GM21529 (cell line): ENCODE measurements at regions not wholly inside any gene's neighbourhood (a gene's known extent, or its start where the extent isn't known, plus 50 kb on each side); places are given as distances from the start of the nearest gene placed in this dataset.
"Not testable (repeated sequence)": the region's sequence is repeated elsewhere in the genome, so short reads cannot be mapped to it uniquely, and the experiment has no call there.

Experiments
- ATAC-seq: cut with Tn5 transposase; IDR thresholded peaks from one replicate; pipeline ENCODE4 v1.9.1; 2021; ENCODE audit not compliant: unreplicated experiment

DNA sequence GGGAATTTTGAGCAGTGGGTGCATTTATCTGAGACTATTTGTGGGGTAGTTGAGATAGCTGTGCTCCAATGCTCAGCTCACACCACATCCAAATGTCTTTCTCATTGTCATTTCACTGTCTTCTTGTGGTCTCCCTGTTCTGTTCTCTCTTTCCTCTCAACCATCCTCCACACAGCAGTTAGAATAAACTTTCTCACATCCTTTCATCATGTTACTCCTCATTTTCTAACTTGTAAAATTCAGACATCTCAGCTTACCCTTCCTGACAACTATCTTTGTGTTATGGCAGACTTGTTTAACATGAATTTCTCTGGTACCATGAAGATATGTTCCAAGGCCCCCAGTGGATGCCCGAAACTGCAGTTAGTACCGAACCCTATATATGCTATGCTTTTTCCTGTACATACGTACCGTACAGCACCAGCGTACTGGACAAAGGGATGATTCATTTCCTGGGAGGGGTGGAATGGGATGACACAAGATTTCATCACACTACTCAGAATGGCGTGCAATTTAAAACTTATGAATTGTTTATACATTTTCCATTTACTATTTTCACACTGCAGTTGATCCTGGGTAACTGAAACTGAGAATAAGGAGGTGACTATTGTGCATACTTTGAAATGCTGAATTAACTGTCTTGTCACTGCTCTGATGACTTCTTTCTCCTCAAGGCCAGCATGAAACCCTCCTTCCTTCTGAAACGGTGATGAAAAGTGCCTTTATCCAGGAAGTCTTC, 177.1 kb upstream of the SLC38A2 start:
- ATAC-seq = no peak

- ATAC-seq = no peak
These were observed 176.1 kb upstream of the SLC38A2 start for GRCh38 chr12:46548605-46549071.

GRCh38 chr12:46547421-46548354, 175.1 kb upstream of the SLC38A2 start:
- ATAC-seq = no peak

DNA sequence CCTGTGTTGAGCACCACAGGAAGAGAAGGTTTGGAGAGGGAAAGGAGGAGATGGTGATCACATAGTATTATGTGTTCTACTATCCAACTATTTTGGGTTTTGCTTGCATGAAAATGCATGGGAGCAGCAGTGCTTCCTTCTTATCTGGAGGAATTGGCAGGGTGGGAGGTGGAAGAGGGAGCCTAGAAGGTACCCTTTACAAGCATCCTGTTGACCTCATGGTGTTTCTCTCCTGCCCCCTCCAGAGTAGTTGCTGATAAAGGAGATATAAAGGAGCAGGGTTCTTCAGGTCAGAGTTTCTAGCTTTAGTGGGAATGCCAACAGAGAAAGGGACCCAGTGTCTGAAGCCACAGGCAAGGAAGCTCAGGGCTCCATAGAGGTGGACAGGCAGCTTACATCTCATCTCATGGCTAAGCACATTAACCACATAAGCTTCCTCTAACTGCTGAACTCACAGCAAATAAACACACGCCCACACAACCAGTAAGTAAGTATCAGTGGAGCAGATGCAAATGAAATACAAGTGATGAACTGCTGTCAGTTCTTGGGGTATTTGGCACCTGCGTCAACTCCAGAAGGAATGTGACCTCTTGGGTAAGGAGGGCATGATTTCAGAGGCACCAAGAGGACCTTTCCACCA, 174.2 kb upstream of the SLC38A2 start:
- peak; percentile 95 for ATAC-seq

DNA sequence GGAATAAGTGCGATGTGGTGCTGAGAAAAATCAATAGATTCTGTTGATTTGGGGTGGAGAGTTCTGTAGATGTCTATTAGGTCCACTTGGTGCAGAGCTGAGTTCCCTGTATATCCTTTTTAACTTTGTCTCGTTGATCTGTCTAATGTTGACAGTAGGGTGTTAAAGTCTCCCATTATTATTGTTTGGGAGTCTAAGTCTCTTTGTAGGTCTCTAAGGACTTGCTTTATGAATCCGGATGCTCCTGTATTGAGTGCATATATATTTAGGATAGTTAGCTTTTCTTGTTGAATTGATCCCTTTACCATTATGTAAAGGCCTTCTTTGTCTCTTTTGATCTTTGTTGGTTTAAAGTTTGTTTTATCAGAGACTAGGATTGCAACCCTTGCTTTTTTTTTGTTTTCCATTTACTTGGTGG, 170.8 kb upstream of the SLC38A2 start:
- ATAC-seq = not testable (repeated sequence)

DNA sequence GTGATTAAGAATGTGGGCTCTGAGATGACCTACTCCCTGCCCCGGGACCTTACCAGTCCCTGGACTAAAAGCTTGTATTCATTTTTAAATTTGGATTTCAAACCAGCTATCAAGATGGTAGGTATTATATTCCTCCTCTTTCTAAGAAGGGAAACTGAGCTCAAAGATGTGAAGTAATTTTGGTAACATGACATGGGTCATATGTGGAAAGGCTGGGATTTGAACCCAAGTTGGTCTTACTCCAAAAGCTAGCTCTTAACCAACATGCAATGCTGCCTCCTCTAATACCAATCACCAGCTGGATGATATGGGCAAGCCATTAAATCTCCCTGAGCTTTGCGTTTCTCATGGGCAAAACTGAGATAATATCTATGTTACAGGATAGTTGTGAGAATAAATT, 166.4 kb upstream of the SLC38A2 start:
- no peak for ATAC-seq

DNA sequence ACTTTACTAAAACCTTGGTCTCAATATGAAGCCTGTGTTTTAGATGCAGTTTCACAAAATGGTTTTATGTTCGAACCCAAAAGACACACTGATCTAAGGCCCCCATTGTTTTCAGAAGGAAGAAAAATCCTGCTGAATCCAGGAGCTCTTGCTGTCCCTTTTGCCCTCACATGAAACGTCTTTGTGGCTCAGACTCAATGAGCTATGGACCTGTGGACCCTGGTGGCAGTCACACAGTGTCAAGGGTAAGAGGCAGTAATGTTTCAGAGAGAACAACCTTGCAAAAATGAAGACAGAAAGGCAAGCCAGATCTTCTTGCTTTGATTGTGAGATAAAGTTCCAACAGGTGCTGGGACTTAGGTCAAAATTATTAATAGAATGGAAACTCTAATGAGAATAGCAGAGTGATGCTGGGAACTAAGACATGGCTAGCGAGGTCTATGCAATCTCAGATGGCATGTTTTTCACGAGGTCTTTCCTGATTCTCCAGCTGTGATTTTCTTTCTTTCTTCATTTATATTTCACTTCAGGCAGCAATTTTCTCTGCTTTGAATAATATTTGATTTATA, 164.9 kb upstream of the SLC38A2 start:
- no peak for ATAC-seq

DNA sequence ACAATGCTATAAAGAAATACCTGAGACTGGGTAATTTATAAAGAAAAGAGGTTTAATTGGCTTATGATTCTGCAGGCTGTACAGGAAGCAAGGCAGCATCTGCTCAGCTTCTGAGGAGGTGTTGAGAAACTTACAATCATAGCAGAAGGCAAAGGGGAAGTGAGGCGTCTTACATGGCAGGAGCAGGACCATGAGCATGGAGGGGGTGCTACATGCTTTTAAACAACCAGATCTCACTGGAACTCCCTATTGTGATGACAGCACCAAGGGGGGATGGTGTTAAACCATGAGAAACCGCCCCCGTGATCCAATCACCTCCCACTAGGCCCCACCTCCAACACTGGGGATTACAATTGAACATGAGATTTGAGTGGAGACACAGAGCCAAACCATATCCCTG, 163.7 kb upstream of the SLC38A2 start:
- peak; percentile 88 for ATAC-seq

DNA sequence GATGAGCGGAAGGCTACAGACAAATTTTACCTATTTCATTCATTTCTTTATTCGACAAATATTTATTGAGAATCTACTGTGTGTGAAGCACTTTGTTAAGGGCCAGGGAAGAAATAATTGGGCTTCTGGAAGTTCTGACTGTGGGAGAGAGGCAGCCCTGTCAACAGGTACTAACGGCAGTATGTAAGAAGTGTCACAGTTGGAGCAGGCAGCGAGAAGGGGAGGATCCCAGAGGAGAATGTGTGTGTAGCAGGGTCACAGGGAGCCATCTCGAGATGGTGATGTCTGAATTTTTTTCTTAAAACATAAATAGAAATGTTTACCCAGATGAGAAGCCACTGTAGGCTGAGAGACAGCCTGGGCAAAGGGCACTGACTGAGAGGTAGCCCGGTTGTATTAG, 163.3 kb upstream of the SLC38A2 start:
- no peak for ATAC-seq

DNA sequence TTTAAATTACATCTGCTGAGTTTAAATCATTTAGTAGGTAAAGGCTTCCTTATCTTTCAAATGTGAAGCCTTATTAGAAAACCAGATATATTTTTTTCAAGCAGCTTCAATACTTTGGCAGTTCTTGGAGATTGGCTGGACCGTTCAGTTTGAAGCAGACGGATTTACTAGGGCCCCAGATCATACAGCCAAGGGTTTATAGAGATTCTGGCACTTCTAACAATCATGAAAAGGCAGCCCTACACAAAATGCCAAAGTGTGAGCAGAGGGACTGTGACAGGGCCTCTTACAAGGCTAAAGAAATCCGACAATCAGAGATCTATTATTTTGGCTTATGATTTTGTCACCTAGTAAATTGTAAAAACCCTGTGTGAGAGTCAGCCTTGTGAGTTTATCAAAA, 162.8 kb upstream of the SLC38A2 start:
- ATAC-seq = no peak

- ATAC-seq = no peak
These were observed 161.8 kb upstream of the SLC38A2 start for GRCh38 chr12:46534327-46534840.

DNA sequence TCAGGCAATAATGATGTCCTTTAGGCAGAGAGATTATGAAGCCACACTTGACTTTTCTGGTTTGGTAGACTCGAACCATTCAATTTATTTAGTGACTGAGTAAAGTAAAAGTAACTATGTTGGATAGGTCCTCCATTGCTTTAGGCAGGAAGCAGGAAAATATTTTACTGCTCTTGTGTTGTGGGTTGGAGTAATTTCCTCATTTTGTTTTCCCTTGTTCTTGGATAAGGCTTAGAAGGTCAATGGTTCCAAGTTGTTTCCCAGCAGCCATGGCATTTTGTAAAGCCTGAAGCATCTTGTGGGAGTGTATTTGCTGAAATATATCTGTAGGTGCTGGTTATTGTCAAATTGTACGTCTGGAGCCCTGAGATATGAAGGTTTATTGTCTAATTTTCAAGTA, 161.2 kb upstream of the SLC38A2 start:
- ATAC-seq = no peak

- no peak for ATAC-seq
These were observed 159.2 kb upstream of the SLC38A2 start for GRCh38 chr12:46531804-46532203.

DNA sequence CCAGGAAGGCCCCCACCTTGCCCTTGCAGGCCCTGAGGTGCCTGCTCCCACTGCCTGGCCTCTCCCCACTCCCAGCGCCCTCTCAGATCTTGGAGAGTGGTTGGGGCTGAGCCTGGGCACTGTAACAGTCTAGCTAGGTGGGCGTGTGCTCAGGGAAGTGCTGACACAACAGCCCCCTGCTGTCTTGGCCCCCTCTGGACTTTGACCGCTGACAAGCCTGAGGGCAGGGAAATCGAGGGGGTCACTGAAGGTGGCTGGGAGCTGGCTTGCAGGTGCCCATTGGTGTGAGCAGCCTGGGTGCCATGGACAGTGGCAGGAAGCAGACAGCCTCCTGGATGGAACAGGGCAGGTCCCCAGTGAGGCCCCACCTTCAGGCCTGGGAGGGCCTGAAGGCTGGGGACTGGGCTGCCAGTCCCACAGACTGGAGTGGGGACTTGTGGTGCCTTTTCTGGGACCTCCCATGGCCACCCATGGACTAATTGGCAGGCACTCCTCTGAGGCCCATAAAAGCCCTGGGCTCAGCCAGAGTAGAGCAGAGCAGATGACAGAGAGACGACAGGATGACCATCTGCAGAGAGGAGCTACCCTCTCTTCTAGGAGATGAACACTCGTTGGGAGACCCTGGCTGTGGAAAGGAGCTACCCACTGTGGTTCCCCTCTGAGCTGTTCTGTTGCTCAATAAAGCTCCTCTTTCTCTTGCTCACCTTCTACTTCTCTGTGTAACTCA, 158.6 kb upstream of the SLC38A2 start:
- no peak for ATAC-seq

DNA sequence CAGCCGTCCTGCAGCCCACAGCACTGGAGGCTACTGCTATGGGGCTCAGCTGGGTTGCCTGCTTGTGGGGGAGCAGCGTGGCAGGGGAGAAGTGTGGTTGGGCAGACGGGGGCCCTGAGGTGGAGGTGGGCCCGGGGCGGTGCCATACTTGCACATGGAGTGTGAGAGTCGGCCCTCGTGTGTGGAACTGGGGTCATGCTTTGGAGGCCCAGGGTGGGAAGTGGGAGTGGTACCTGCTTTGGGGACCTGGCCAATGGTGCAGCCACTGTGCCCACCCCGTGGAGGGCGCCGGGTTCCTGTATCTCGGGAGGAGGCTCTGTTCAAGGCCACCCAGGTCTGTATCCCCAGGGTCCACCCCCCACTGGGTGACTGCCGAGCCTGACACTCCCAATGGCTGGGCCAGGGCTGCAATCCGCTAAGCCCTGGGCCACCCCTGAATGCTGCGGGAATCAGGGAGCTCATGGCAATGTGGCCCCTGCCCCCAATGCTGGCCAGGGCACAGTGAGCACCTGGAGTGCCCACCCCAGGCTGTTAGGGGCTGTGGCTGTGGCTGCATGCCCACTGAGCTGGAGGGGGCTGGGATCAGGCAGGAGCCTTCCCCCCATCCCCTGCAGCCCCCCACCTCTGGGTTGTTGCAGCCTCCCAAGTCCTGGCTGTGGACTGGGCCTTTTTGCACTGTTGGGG, 157.9 kb upstream of the SLC38A2 start:
- no peak for ATAC-seq

DNA sequence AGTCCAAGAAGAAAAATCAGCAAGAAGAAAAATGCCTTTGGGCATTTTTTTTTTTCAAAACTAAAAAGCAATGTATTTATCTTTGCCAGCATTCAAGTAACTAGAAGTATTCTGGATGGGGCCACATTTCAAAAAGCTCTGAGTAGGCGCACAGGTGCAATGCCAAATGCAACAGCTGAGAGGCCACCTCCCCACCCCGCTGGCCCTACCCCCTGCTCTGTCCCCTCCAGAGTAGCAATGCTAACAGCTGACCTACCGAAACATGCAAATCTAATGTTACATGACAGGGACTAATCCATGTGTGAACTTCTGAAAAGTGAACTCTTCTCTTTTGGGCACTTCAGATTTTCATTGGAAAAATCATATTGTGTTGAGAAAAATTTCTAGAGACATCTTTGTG, 153.7 kb upstream of the SLC38A2 start:
- ATAC-seq = no peak

- ATAC-seq = no peak
These were observed 152.2 kb upstream of the SLC38A2 start for GRCh38 chr12:46524778-46525177.

DNA sequence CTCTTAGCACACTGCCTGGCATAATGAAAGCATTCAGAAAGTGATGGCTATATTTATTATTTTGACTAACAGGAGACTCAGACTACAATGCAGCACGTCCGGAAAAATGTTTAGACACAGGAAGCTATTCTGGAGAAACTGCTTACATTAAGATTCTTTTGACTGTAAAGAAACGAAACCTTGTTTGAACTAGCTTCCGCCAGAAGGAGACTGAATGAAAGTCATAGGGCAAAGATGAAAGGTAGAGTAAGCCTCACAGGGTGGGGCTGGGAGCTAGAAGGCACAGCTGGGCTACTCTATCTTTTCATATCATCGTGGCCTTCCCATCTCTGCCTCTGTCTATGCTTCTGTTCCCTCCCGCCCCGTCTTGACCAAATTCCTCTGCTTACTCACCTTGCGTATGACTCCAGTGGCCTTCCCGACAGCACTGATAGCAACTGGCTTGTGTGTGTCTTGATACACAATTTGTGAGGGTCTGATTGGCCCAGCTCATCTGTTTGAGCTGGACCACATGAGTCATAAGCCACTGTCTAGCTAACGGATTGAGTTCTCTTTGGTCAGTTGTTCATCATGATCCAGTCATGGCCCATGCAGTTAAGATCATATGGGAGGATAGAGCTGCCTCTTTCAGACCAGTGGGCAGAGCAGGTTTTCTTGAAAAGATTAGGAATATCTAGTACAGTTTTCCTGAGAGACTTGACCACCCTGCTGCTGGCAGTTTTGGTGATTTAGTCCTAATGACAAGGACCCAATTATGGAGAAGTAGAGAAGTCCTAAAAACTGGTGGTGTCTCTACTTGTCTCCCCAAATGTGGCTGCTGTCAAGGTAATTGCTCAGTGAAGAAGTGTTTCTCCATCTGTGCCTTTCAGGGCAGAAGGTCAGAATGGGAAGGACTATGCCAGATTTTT, 151.5 kb upstream of the SLC38A2 start:
- no peak for ATAC-seq

- no peak for ATAC-seq
These were observed 150.9 kb upstream of the SLC38A2 start for GRCh38 chr12:46523446-46523845.
